ENCODE measurements at regions not wholly inside any gene's neighbourhood (a gene's known extent, or its start where the extent isn't known, plus 50 kb on each side); places are given as distances from the start of the nearest gene placed in this dataset.

- H3K4me3 ChIP-seq (ENCODE audit: control insufficient read depth, low read depth, low read length) = no peak overlapping the region
- DNase-seq (ENCODE audit: low read depth) = no peak
- no peak for TF ChIP-seq CTCF (IDR thresholded peaks at IDR 0.05; ENCODE audit: control insufficient read depth, insufficient read depth, low read depth, low read length, missing control alignments)
Observed at GRCh38 chr20:40339661-40340449, 349.2 kb downstream of the MAFB start.

GRCh38 chr20:40336533-40336932, 352.5 kb downstream of the MAFB start:
- H3K4me3 ChIP-seq (ENCODE audit: control insufficient read depth, low read depth, low read length) = no peak overlapping the region
- DNase-seq (ENCODE audit: low read depth) = no peak
- no peak for TF ChIP-seq CTCF (IDR thresholded peaks at IDR 0.05; ENCODE audit: control insufficient read depth, insufficient read depth, low read depth, low read length, missing control alignments)

GRCh38 chr20:40335901-40336351, 353.1 kb downstream of the MAFB start:
- no peak for DNase-seq (ENCODE audit: low read depth)
- no peak overlapping the region for H3K4me3 ChIP-seq (ENCODE audit: control insufficient read depth, low read depth, low read length)
- TF ChIP-seq CTCF (IDR thresholded peaks at IDR 0.05; ENCODE audit: control insufficient read depth, insufficient read depth, low read depth, low read length, missing control alignments) = no peak

- TF ChIP-seq CTCF (IDR thresholded peaks at IDR 0.05; ENCODE audit: control insufficient read depth, insufficient read depth, low read depth, low read length, missing control alignments) = no peak
- H3K4me3 ChIP-seq (ENCODE audit: control insufficient read depth, low read depth, low read length) = no peak overlapping the region
- DNase-seq (ENCODE audit: low read depth) = no peak
Observed at GRCh38 chr20:40335437-40335836, 353.6 kb downstream of the MAFB start.

GRCh38 chr20:40333591-40333990, 355.4 kb downstream of the MAFB start:
- no peak for DNase-seq (ENCODE audit: low read depth)
- TF ChIP-seq CTCF (IDR thresholded peaks at IDR 0.05; ENCODE audit: control insufficient read depth, insufficient read depth, low read depth, low read length, missing control alignments) = no peak
- no peak overlapping the region for H3K4me3 ChIP-seq (ENCODE audit: control insufficient read depth, low read depth, low read length)

GRCh38 chr20:40331807-40332560, 357.1 kb downstream of the MAFB start:
- H3K4me3 ChIP-seq (ENCODE audit: control insufficient read depth, low read depth, low read length) = no peak overlapping the region
- DNase-seq (ENCODE audit: low read depth) = no peak
- no peak for TF ChIP-seq CTCF (IDR thresholded peaks at IDR 0.05; ENCODE audit: control insufficient read depth, insufficient read depth, low read depth, low read length, missing control alignments)
